ENCODE measurements at regions not wholly inside any gene's neighbourhood (a gene's known extent, or its start where the extent isn't known, plus 50 kb on each side); places are given as distances from the start of the nearest gene placed in this dataset.

GRCh38 chr3:124137216-124137615 lies 145.3 kb upstream of the ROPN1 start:
- Mint-ChIP-seq H3K4me3 (no peak overlapping the region), H3K27ac (no peak overlapping the region), H3K4me1 (no peaks in the 10 kb centered on the region), H3K9me3 (no peaks in the 10 kb centered on the region), H3K27me3 (ENCODE audit: low read depth in 2 of 2) (peaks cover 8 to 26% of the 10 kb centered on the region in 2 donors), H3K36me3 (no peaks in the 10 kb centered on the region)
- TF ChIP-seq CTCF (IDR thresholded peaks at IDR 0.05): no peak
- H3K36me3 ChIP-seq (ENCODE audit: control insufficient read depth, insufficient read depth, low read length): no peaks in the 10 kb centered on the region
- no peaks in the 10 kb centered on the region for H3K9me3 ChIP-seq (ENCODE audit: control insufficient read depth, insufficient read depth, low read length)
- DNase-seq (no peak), ATAC-seq (no peak)
- no peak overlapping the region for H3K4me3 ChIP-seq (ENCODE audit: low read length)
- intact Hi-C loops (cut with micrococcal nuclease): no loop called here
- H3K27ac ChIP-seq (ENCODE audit: low read length): no peak overlapping the region
- no peaks in the 10 kb centered on the region for H3K27me3 ChIP-seq (ENCODE audit: control insufficient read depth, insufficient read depth, low read length)
- H3K4me1 ChIP-seq (ENCODE audit: control insufficient read depth, insufficient read depth, low read length): no peaks in the 10 kb centered on the region

- no peak for TF ChIP-seq CTCF (IDR thresholded peaks at IDR 0.05)
- ATAC-seq: no peak
- H3K27ac Mint-ChIP-seq: no peak overlapping the region
- Histone ChIP-seq H3K27ac (ENCODE audit: low read length) (no peak overlapping the region), H3K36me3 (ENCODE audit: control insufficient read depth, insufficient read depth, low read length) (no peaks in the 10 kb centered on the region), H3K27me3 (ENCODE audit: control insufficient read depth, insufficient read depth, low read length) (no peaks in the 10 kb centered on the region), H3K9me3 (ENCODE audit: control insufficient read depth, insufficient read depth, low read length) (no peaks in the 10 kb centered on the region), H3K4me3 (ENCODE audit: low read length) (no peak overlapping the region), H3K4me1 (ENCODE audit: control insufficient read depth, insufficient read depth, low read length) (no peaks in the 10 kb centered on the region)
- H3K27me3 Mint-ChIP-seq (ENCODE audit: low read depth in 2 of 2): peaks cover 8 to 24% of the 10 kb centered on the region in 2 donors
- no peaks in the 10 kb centered on the region for H3K9me3 Mint-ChIP-seq
- no peaks in the 10 kb centered on the region for H3K4me1 Mint-ChIP-seq
- DNase-seq: no peak
- H3K4me3 Mint-ChIP-seq: no peak overlapping the region
- intact Hi-C loops (cut with micrococcal nuclease): no loop called here
- no peaks in the 10 kb centered on the region for H3K36me3 Mint-ChIP-seq
These were observed 146.2 kb upstream of the ROPN1 start for GRCh38 chr3:124138148-124138547.

- H3K27me3 Mint-ChIP-seq (ENCODE audit: low read depth in 2 of 2): peaks cover 6 to 8% of the 10 kb centered on the region in 2 donors
- intact Hi-C loops (cut with micrococcal nuclease): no loop called here
- no peak overlapping the region for H3K4me3 Mint-ChIP-seq
- peaks cover 0 to 2% of the 10 kb centered on the region in 2 donors for H3K9me3 Mint-ChIP-seq
- Histone ChIP-seq H3K4me3 (ENCODE audit: low read length) (no peak overlapping the region), H3K36me3 (ENCODE audit: control insufficient read depth, insufficient read depth, low read length) (no peaks in the 10 kb centered on the region), H3K4me1 (ENCODE audit: control insufficient read depth, insufficient read depth, low read length) (no peaks in the 10 kb centered on the region), H3K27me3 (ENCODE audit: control insufficient read depth, insufficient read depth, low read length) (no peaks in the 10 kb centered on the region), H3K27ac (ENCODE audit: low read length) (no peak overlapping the region), H3K9me3 (ENCODE audit: control insufficient read depth, insufficient read depth, low read length) (no peaks in the 10 kb centered on the region)
- no peaks in the 10 kb centered on the region for H3K4me1 Mint-ChIP-seq
- DNase-seq (no peak), ATAC-seq (no peak)
- WGBS (ENCODE audit: insufficient coverage): 81% methylated on average over 3 of the region's 4 CpGs
- H3K36me3 Mint-ChIP-seq: no peaks in the 10 kb centered on the region
- no peak for TF ChIP-seq CTCF (IDR thresholded peaks at IDR 0.05)
- H3K27ac Mint-ChIP-seq: no peak overlapping the region
These were observed 148.8 kb upstream of the ROPN1 start for GRCh38 chr3:124140746-124141145.

- intact Hi-C loops (cut with micrococcal nuclease): no loop called here
- no peak for ATAC-seq
- no peak for TF ChIP-seq CTCF (IDR thresholded peaks at IDR 0.05)
These were observed 150.6 kb upstream of the ROPN1 start for GRCh38 chr3:124142389-124142970.

More at GRCh38 chr3:124142389-124142970, 150.6 kb upstream of the ROPN1 start:
- H3K27ac Mint-ChIP-seq: no peak overlapping the region
- Histone ChIP-seq H3K27me3 (ENCODE audit: control insufficient read depth, insufficient read depth, low read length) (no peaks in the 10 kb centered on the region), H3K4me3 (ENCODE audit: low read length) (no peak overlapping the region), H3K27ac (ENCODE audit: low read length) (no peak overlapping the region), H3K9me3 (ENCODE audit: control insufficient read depth, insufficient read depth, low read length) (no peaks in the 10 kb centered on the region), H3K36me3 (ENCODE audit: control insufficient read depth, insufficient read depth, low read length) (no peaks in the 10 kb centered on the region), H3K4me1 (ENCODE audit: control insufficient read depth, insufficient read depth, low read length) (no peaks in the 10 kb centered on the region)
- H3K27me3 Mint-ChIP-seq (ENCODE audit: low read depth in 2 of 2): peaks cover 0 to 5% of the 10 kb centered on the region in 2 donors
- no peak overlapping the region for H3K4me3 Mint-ChIP-seq
- H3K9me3 Mint-ChIP-seq: peaks cover 0 to 2% of the 10 kb centered on the region in 2 donors
- no peaks in the 10 kb centered on the region for H3K4me1 Mint-ChIP-seq
- H3K36me3 Mint-ChIP-seq: no peaks in the 10 kb centered on the region
- no peak for DNase-seq
- 42% methylated on average over 5 of the region's 5 CpGs for WGBS (ENCODE audit: insufficient coverage)

All from natural killer cell (primary cell).